Suppressor macrophage (primary cell): ENCODE measurements at regions not wholly inside any gene's neighbourhood (a gene's known extent, or its start where the extent isn't known, plus 50 kb on each side); places are given as distances from the start of the nearest gene placed in this dataset.
"Not testable (repeated sequence)": the region's sequence is repeated elsewhere in the genome, so short reads cannot be mapped to it uniquely, and the experiment has no call there.

Experiments
- DNase-seq, 4 experiments: peaks; one replicate each; pipeline ENCODE4 v3.0.0-alpha.2; 2020 to 2022

- no peak for DNase-seq
These were observed 67.9 kb upstream of the ADAMTS5 start for GRCh38 chr21:27034796-27035195.

- DNase-seq: no peak
These were observed 66.6 kb upstream of the ADAMTS5 start for GRCh38 chr21:27033471-27033870.

- no peak for DNase-seq
These were observed 59.6 kb upstream of the ADAMTS5 start for GRCh38 chr21:27026501-27026900.

GRCh38 chr21:27025708-27026107 lies 58.8 kb upstream of the ADAMTS5 start:
- not testable (repeated sequence) for DNase-seq

DNA sequence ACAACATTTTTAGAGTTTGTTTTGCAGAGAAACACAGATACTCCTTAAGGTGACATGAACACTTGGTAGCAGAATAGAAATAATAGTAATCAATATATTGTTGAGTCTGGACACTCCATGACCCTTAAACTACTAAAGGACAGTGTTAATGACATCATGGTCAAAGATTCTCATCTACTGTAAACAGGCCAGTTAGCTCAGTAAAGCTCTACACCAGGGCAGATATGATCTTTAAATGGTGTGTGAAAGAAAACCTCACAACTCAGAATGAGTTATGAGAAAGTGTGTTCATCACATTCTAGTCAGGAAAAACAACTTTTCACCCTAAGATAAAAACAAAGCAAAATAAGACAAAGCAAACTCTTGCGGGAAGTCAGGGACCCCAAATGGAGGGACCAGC lies 58.1 kb upstream of the ADAMTS5 start:
- no peak for DNase-seq

DNA sequence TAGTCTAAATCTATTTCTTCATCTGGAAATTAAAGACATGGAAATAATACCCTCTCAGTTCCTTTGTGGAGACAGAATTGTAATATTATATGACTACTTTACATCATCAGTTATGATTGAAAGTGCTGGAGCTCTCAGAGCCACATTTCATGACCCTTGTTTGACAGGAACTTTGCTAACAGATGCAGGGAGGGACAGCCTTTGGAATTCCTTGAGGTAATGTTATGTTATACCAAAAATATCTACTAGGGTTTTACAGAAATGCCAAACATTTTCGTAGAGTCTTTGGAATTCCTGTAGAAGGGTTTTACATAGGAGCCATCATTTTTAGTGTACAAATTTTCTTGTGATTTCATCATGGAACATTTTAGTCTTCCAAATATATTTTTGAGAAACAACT lies 57.4 kb upstream of the ADAMTS5 start:
- DNase-seq: no peak

GRCh38 chr21:27023186-27023585 lies 56.3 kb upstream of the ADAMTS5 start:
- no peak for DNase-seq

GRCh38 chr21:27021801-27022200 lies 54.9 kb upstream of the ADAMTS5 start:
- no peak for DNase-seq

DNA sequence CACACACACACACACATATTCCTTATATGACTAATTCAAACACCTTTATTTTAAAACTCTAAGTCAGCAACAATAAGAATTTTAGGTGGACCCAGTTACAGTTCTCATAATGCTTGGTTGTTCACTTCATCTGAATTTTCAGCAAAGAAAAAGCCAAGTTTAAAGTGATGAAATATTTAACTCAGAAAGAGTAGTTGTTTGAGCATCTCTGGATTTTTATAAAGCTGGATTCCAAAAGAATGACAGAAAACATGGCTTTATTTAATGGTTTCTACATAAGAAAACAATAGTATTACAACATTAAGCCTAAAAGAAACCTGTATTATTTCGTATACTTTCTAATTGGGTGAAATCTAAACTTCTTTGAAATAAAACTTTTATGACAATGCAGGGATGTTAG lies 54.2 kb upstream of the ADAMTS5 start:
- no peak for DNase-seq

- DNase-seq: no peak
These were observed 50.4 kb upstream of the ADAMTS5 start for GRCh38 chr21:27017246-27017645.
